ENCODE measurements at regions not wholly inside any gene's neighbourhood (a gene's known extent, or its start where the extent isn't known, plus 50 kb on each side); places are given as distances from the start of the nearest gene placed in this dataset.
"Not testable (repeated sequence)": the region's sequence is repeated elsewhere in the genome, so short reads cannot be mapped to it uniquely, and the experiment has no call there.

- no peak for FAIRE-seq
- DNase-seq (ENCODE audit: low spot score): no peak
These were observed 254.4 kb upstream of the GPR149 start for GRCh38 chr3:154684440-154684839.

- DNase-seq (ENCODE audit: low spot score) (no peak), FAIRE-seq (no peak)
These were observed 254.0 kb upstream of the GPR149 start for GRCh38 chr3:154684021-154684420.

- no peak for FAIRE-seq
- DNase-seq (ENCODE audit: low spot score): no peak
These were observed 248.2 kb upstream of the GPR149 start for GRCh38 chr3:154678041-154678654.

- FAIRE-seq: peak; percentile 7
These were observed 238.8 kb upstream of the GPR149 start for GRCh38 chr3:154668835-154669234.

GRCh38 chr3:154668187-154668586, 238.2 kb upstream of the GPR149 start:
- DNase-seq (ENCODE audit: low spot score): no peak
- no peak for FAIRE-seq

More at GRCh38 chr3:154668835-154669234, 238.8 kb upstream of the GPR149 start:
- no peak for DNase-seq (ENCODE audit: low spot score)

GRCh38 chr3:154666542-154666941, 236.6 kb upstream of the GPR149 start:
- DNase-seq (ENCODE audit: low spot score) (no peak), FAIRE-seq (no peak)

- FAIRE-seq (no peak), DNase-seq (ENCODE audit: low spot score) (no peak)
These were observed 234.7 kb upstream of the GPR149 start for GRCh38 chr3:154664714-154665113.

GRCh38 chr3:154662851-154663250, 232.9 kb upstream of the GPR149 start:
- FAIRE-seq (no peak), DNase-seq (ENCODE audit: low spot score) (no peak)

GRCh38 chr3:154660811-154661210, 230.8 kb upstream of the GPR149 start:
- no peak for DNase-seq (ENCODE audit: low spot score)
- FAIRE-seq: no peak

- no peak for DNase-seq (ENCODE audit: low spot score)
- no peak for FAIRE-seq
These were observed 228.0 kb upstream of the GPR149 start for GRCh38 chr3:154658000-154658399.

GRCh38 chr3:154657218-154657617, 227.2 kb upstream of the GPR149 start:
- FAIRE-seq (no peak), DNase-seq (ENCODE audit: low spot score) (no peak)

GRCh38 chr3:154656486-154656885, 226.5 kb upstream of the GPR149 start:
- DNase-seq (ENCODE audit: low spot score) (no peak), FAIRE-seq (no peak)

GRCh38 chr3:154642145-154642544, 212.2 kb upstream of the GPR149 start:
- FAIRE-seq: no peak
- no peak for DNase-seq (ENCODE audit: low spot score)

GRCh38 chr3:154625756-154626155, 195.8 kb upstream of the GPR149 start:
- DNase-seq (ENCODE audit: low spot score): no peak
- no peak for FAIRE-seq

- not testable (repeated sequence) for FAIRE-seq; DNase-seq (ENCODE audit: low spot score)
These were observed 189.6 kb upstream of the GPR149 start for GRCh38 chr3:154619621-154620020.

- no peak for DNase-seq (ENCODE audit: low spot score)
- FAIRE-seq: no peak
These were observed 186.3 kb upstream of the GPR149 start for GRCh38 chr3:154616298-154616697.

- no peak for FAIRE-seq
- DNase-seq (ENCODE audit: low spot score): no peak
These were observed 185.5 kb upstream of the GPR149 start for GRCh38 chr3:154615471-154615870.

GRCh38 chr3:154614601-154615000, 184.6 kb upstream of the GPR149 start:
- FAIRE-seq: no peak
- DNase-seq (ENCODE audit: low spot score): no peak

- DNase-seq (ENCODE audit: low spot score) (no peak), FAIRE-seq (no peak)
These were observed 184.1 kb upstream of the GPR149 start for GRCh38 chr3:154614078-154614477.

GRCh38 chr3:154602241-154602640, 172.3 kb upstream of the GPR149 start:
- DNase-seq (ENCODE audit: low spot score): no peak
- no peak for FAIRE-seq

- no peak for FAIRE-seq
- no peak for DNase-seq (ENCODE audit: low spot score)
These were observed 168.2 kb upstream of the GPR149 start for GRCh38 chr3:154598166-154598565.

- no peak for FAIRE-seq
- DNase-seq (ENCODE audit: low spot score): no peak
These were observed 160.8 kb upstream of the GPR149 start for GRCh38 chr3:154590675-154591384.

- DNase-seq (ENCODE audit: low spot score) (no peak), FAIRE-seq (no peak)
These were observed 158.8 kb upstream of the GPR149 start for GRCh38 chr3:154588831-154589230.
